A673 (cell line): ENCODE measurements at regions not wholly inside any gene's neighbourhood (a gene's known extent, or its start where the extent isn't known, plus 50 kb on each side); places are given as distances from the start of the nearest gene placed in this dataset.

Experiments used
- BruUV-seq: library from RNA; stranded (reverse); fragments of 400-500 nt; replicated peaks from 2 replicates; lab custom pipeline; 2021; lab: Mats Ljungman, UMichigan
- CTCF ChIA-PET: fragments of 300-600 bp; sonication (Branson Sonifier 250); formaldehyde crosslinking; loops from one replicate; lab custom pipeline; 2022; ENCODE audit warnings: antibody characterized with exemption; lab: Charles Lee
- POLR2A ChIA-PET: fragments of 300-600 bp; sonication (Branson Sonifier 250); formaldehyde crosslinking; loops from one replicate; lab custom pipeline; 2022; ENCODE audit warnings: antibody characterized with exemption; ENCODE audit not compliant: low non-redundant PET; lab: Charles Lee
- DNase-seq: peaks from one replicate; pipeline ENCODE4 v3.0.0-alpha.2; 2015; ENCODE audit warnings: low spot score
- H3K27ac ChIP-seq: fragments of 200-600 bp; sonication (generic); 2 replicates; pipeline ENCODE4 v1.5.1; 2016; ENCODE audit warnings: mixed run types, low read depth, mild to moderate bottlenecking, mixed read lengths, antibody characterized with exemption, low read length; ENCODE audit not compliant: poor library complexity, severe bottlenecking
- H3K27me3 ChIP-seq: fragments of 200-600 bp; sonication (generic); replicated peaks from 2 replicates; pipeline ENCODE4 v1.6.1; 2017; ENCODE audit warnings: mixed run types, low read depth, mild to moderate bottlenecking, mixed read lengths, antibody characterized with exemption, low read length; ENCODE audit not compliant: insufficient read depth, poor library complexity
- H3K36me3 ChIP-seq: fragments of 200-600 bp; sonication (generic); 2 replicates; pipeline ENCODE4 v1.6.1; 2016; ENCODE audit warnings: mixed run types, mild to moderate bottlenecking, mixed read lengths, antibody characterized with exemption, low read length; ENCODE audit not compliant: insufficient read depth, poor library complexity, severe bottlenecking
- H3K4me1 ChIP-seq: fragments of 200-600 bp; sonication (generic); 2 replicates; pipeline ENCODE4 v1.6.1; 2017; ENCODE audit warnings: mixed run types, mild to moderate bottlenecking, mixed read lengths, antibody characterized with exemption, low read length; ENCODE audit not compliant: insufficient read depth, poor library complexity, severe bottlenecking
- H3K4me3 ChIP-seq: fragments of 200-600 bp; sonication (generic); 2 replicates; pipeline ENCODE4 v1.5.1; 2016; ENCODE audit warnings: low read depth, mixed run types, mild to moderate bottlenecking, mixed read lengths, low read length; ENCODE audit not compliant: poor library complexity, severe bottlenecking
- H3K9me3 ChIP-seq: fragments of 200-600 bp; sonication (generic); 2 replicates; pipeline ENCODE4 v1.6.1; 2016; ENCODE audit warnings: mixed run types, low read depth, mild to moderate bottlenecking, mixed read lengths, antibody characterized with exemption, low read length; ENCODE audit not compliant: poor library complexity, severe bottlenecking
- EZH2 ChIP-seq: fragments of 200-600 bp; sonication (generic); IDR thresholded peaks from 2 replicates; pipeline ENCODE4 v1.6.1; 2017; ENCODE audit warnings: borderline replicate concordance, low read depth, mild to moderate bottlenecking, mixed read lengths, antibody characterized with exemption, low read length; ENCODE audit not compliant: poor library complexity, severe bottlenecking
- intact Hi-C: fragments of 100-400 bp; cut with micrococcal nuclease; formaldehyde crosslinking; loops from one replicate; pipeline ENCODE4 v1.10.0; 2022; ENCODE audit not compliant: unreplicated experiment
- TF ChIP-seq, protein P1 (sequence below): fragments of 300-800, 200-600 bp; sonication (generic); conservative IDR thresholded peaks from 2 replicates; pipeline ENCODE4 v1.5.1; 2017; ENCODE audit warnings: low read depth, mild to moderate bottlenecking, antibody characterized with exemption, low read length, moderate library complexity, mixed read lengths

DNA sequence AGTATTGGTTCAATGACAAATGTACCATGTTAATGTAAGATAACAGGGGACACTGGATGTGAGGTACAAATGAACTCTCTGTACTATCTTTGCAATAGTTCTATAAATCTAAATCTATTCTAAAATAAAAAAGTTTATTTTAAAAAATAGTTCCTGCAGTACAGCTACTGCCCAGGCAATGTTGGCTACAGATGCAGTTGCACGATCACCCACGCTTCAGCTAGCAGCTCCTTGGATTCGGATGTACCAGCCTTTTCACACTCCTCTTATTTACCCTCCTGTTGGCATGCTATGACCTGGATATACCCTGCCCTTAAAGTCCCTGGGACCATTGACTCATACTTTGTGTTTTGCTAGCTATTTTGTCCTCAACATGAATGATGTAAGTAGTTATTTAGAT is 185.4 kb upstream of the SMARCA2 start:
- Histone ChIP-seq H3K4me1 (no peaks in the 10 kb centered on the region), H3K27ac (no peak overlapping the region), H3K4me3 (no peak overlapping the region), H3K27me3 (peaks cover 34% of the 10 kb centered on the region), H3K36me3 (no peaks in the 10 kb centered on the region), H3K9me3 (no peaks in the 10 kb centered on the region)
- ChIA-PET POLR2A (no interaction called here), CTCF (no interaction called here)
- DNase-seq = no peak
- intact Hi-C loops = loop anchor here (10.0 kb wide), 1 partner anchor 105 kb away; no protein-coding TSS in a partner anchor
- BruUV-seq = no TSS peak
- TF ChIP-seq EZH2 = no peak
- TF ChIP-seq, protein P1, sequence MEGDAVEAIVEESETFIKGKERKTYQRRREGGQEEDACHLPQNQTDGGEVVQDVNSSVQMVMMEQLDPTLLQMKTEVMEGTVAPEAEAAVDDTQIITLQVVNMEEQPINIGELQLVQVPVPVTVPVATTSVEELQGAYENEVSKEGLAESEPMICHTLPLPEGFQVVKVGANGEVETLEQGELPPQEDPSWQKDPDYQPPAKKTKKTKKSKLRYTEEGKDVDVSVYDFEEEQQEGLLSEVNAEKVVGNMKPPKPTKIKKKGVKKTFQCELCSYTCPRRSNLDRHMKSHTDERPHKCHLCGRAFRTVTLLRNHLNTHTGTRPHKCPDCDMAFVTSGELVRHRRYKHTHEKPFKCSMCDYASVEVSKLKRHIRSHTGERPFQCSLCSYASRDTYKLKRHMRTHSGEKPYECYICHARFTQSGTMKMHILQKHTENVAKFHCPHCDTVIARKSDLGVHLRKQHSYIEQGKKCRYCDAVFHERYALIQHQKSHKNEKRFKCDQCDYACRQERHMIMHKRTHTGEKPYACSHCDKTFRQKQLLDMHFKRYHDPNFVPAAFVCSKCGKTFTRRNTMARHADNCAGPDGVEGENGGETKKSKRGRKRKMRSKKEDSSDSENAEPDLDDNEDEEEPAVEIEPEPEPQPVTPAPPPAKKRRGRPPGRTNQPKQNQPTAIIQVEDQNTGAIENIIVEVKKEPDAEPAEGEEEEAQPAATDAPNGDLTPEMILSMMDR = no peak

DNA sequence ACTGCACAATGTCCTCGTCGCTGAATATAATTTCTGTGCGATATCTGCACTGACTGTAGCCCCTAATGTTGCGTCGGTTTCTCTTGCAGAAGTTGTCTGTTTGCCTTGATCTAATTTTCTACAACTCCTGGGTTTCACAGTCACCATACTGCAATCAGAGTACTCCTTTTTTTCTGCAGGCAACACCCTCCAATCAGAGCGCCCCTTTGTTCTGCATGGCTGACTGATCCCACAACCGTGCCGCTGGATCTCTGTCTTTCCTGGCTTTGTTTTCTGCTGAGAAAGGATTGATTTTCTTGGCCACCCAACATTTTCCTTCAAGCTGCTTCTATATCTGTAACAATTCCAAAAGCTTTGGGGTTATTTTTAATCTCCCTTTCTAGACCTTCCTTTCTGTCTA is 182.2 kb upstream of the SMARCA2 start:
- Histone ChIP-seq H3K36me3 (no peaks in the 10 kb centered on the region), H3K27me3 (peaks cover 22% of the 10 kb centered on the region), H3K9me3 (no peaks in the 10 kb centered on the region), H3K27ac (no peak overlapping the region), H3K4me3 (no peak overlapping the region), H3K4me1 (no peaks in the 10 kb centered on the region)
- ChIA-PET POLR2A (no interaction called here), CTCF (no interaction called here)
- no TSS peak for BruUV-seq
- intact Hi-C loops = loop anchor here (10.0 kb wide), 1 partner anchor 108 kb away; no protein-coding TSS in a partner anchor
- TF ChIP-seq EZH2 = no peak
- TF ChIP-seq, protein P1 = no peak
- no peak for DNase-seq

DNA sequence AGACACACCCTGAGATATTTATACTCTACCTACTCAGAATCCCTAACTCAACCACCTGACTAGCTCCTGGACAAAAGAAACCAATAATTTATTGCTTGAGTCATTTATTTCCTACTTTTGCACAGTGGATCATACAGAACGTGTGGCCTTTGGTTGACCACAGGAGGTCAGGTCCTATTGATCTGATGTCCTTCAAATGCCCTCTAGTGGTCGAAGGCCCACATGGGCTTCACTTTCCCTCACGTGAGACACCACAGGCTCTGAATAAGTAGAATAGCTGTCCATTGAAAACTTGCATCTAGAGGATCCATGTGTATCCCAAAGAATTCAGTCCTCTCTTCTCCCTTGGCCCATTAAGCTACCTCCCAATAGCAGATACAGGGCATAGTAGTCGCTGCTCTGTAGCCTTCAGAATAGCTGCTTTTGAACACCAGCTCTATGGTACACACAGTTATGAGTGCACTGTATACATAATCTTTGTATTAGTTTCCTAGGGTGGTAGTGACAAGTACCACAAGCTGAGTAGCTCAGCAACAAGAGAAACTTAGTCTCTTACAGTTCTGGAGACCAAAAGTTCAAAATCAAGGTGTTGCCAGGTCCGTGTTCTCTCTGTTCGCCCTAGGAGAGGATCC is 177.6 kb upstream of the SMARCA2 start:
- no TSS peak for BruUV-seq
- Histone ChIP-seq H3K36me3 (no peaks in the 10 kb centered on the region), H3K27ac (no peak overlapping the region), H3K9me3 (no peaks in the 10 kb centered on the region), H3K27me3 (peaks cover 3% of the 10 kb centered on the region), H3K4me3 (no peak overlapping the region), H3K4me1 (peaks cover 15% of the 10 kb centered on the region)
- DNase-seq = peak; percentile 39
- ChIA-PET CTCF (interaction anchor here (1.0 to 1.3 kb wide), 2 partner anchors 94 to 110 kb away, joined by 3 to 4 read pairs; no protein-coding TSS in a partner anchor), POLR2A (no interaction called here)
- TF ChIP-seq, protein P1 = peak; percentile 71
- no peak for TF ChIP-seq EZH2
- intact Hi-C loops = loop anchor here (10.0 kb wide), 1 partner anchor 113 kb away; no protein-coding TSS in a partner anchor
